OCI-LY3 (cell line): ENCODE measurements at regions not wholly inside any gene's neighbourhood (a gene's known extent, or its start where the extent isn't known, plus 50 kb on each side); places are given as distances from the start of the nearest gene placed in this dataset.

Experiments
- EZH2phosphoT487 ChIP-seq: fragments of 200-600 bp; shearing (Covaris generic); IDR thresholded peaks from 2 replicates; pipeline ENCODE4 v1.6.1; 2018; ENCODE audit warnings: antibody characterized with exemption, mixed run types, low read depth
- TF ChIP-seq, protein P1 (sequence below): fragments of 200-600, 300-600 bp; sonication (generic); IDR thresholded peaks from 2 replicates; pipeline ENCODE4 v1.5.1; 2014; ENCODE audit warnings: antibody characterized with exemption, low read length, low read depth

DNA sequence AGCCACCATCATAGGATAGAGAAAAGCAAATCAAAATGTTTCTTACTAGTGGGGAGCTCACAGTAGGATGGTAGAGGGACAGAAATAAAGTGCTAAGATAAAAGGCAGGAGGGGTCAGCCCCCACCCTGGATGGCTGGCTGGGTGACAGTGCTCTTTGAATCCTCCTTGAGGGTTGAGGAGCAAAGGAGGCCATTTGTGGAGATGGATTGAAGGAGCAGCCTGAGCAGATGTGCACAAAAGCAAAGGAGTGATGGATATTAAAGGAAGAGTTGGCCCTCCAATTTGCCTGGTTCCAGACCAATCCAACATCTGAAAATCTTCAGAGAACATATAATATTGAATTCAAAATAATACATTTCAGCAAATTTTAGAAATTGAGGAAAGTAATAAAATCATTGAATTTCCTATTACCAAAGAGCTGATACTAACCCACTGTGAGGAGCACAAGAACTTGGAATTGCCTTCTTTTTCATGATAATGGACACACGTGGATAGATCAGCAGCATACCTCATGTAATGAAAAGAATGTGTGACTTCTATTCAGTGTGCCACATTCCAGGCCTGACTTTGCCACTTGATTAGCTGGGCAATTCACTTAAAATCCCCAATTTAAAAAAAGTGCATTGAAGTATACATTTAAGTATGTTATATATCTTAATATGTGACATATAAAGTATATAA is 287.0 kb downstream of the FAT3 start:
- TF ChIP-seq, protein P1, sequence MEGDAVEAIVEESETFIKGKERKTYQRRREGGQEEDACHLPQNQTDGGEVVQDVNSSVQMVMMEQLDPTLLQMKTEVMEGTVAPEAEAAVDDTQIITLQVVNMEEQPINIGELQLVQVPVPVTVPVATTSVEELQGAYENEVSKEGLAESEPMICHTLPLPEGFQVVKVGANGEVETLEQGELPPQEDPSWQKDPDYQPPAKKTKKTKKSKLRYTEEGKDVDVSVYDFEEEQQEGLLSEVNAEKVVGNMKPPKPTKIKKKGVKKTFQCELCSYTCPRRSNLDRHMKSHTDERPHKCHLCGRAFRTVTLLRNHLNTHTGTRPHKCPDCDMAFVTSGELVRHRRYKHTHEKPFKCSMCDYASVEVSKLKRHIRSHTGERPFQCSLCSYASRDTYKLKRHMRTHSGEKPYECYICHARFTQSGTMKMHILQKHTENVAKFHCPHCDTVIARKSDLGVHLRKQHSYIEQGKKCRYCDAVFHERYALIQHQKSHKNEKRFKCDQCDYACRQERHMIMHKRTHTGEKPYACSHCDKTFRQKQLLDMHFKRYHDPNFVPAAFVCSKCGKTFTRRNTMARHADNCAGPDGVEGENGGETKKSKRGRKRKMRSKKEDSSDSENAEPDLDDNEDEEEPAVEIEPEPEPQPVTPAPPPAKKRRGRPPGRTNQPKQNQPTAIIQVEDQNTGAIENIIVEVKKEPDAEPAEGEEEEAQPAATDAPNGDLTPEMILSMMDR, result no peak
- no peak for TF ChIP-seq EZH2phosphoT487
